HCT116 (cell line): ENCODE measurements at regions not wholly inside any gene's neighbourhood (a gene's known extent, or its start where the extent isn't known, plus 50 kb on each side); places are given as distances from the start of the nearest gene placed in this dataset.

ENCODE experiments used
- RAD21 ChIP-seq: IDR thresholded peaks from 2 replicates; pipeline ENCODE4 v1.6.1; 2012; ENCODE audit warnings: low read depth, mild to moderate bottlenecking
- SRF ChIP-seq: IDR thresholded peaks from 2 replicates; pipeline ENCODE4 v1.6.1; 2012; ENCODE audit warnings: low read depth

DNA sequence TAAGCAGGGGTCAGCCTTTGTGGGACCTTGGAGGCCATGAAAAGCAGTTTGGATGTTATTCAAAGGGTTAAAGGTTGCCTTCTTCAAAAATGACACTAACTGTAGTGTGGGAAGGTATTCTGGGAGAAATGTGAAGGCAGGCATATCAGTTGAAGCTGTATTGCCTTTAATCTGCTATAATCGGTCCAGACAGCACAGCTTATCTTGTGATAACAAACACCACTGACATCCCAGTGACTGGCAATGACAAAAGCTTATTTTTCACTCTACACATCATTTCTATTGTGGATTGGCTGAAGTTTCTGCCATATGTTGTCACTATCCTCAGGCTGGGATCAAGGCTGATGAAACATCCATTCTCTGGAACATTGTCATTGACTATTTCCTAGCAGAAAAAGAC, 1149.2 kb downstream of the GRM8 start:
- no peak for TF ChIP-seq RAD21
- no peak for TF ChIP-seq SRF
